K562 (cell line): ENCODE measurements at regions not wholly inside any gene's neighbourhood (a gene's known extent, or its start where the extent isn't known, plus 50 kb on each side); places are given as distances from the start of the nearest gene placed in this dataset.

Experiments
- ATAC-seq: fragments of 200-7000 bp; cut with Tn5 transposase; 3 replicates; pipeline ENCODE4 v1.9.1; 2020; ENCODE audit warnings: moderate library complexity
- BruUV-seq: library from RNA; stranded (reverse); fragments of 400-500 nt; replicated peaks from 2 replicates; lab custom pipeline; 2021; lab: Mats Ljungman, UMichigan
- CTCF ChIA-PET: fragments of 300-600 bp; formaldehyde crosslinking; extraction: SDS; loops from one replicate; lab custom pipeline; 2021; ENCODE audit warnings: low intra/inter-chr PET ratio; lab: Yijun Ruan, JAX
- POLR2A ChIA-PET: fragments of 300-600, 350-650 bp; sonication (Branson Sonifier 250); formaldehyde crosslinking; extraction: SDS; loops from one replicate; lab custom pipeline; 2021; ENCODE audit warnings: antibody characterized with exemption, inconsistent platforms; lab: Yijun Ruan, JAX
- DNase-seq, 4 experiments: peaks; one replicate each; pipeline versions ENCODE4 v3.0.0 to v3.0.0-alpha.2; 2011 to 2018; ENCODE audit warnings: low spot score in 3 of 4, mixed read lengths in 3 of 4; ENCODE audit errors: extremely low read depth in 1 of 4
- FAIRE-seq: peaks from 2 replicates; lab custom pipeline; 2011; peaks lifted over from hg19 to GRCh38; lab: Jason Lieb, UNC
- H2AFZ ChIP-seq: 2 replicates; pipeline ENCODE4 v1.6.0; 2011; ENCODE audit warnings: low read depth, low read length, control low read depth, inconsistent platforms
- H3K27ac ChIP-seq: fragments of 200-600 bp; 3 replicates; pipeline ENCODE4 v1.8.0; 2011; ENCODE audit warnings: low read depth, mild to moderate bottlenecking, control low read depth, inconsistent platforms, low read length, moderate library complexity, mixed read lengths; ENCODE audit errors: extremely low read depth
- H3K27me3 ChIP-seq, 2 experiments: fragments of 300-600 bp in 1 of 2; 2 replicates in 1 of 2; 3 replicates in 1 of 2; pipeline versions ENCODE4 v1.6.0 to v1.8.0; 2011; ENCODE audit warnings: inconsistent platforms in 2 of 2, low read length in 2 of 2, mild to moderate bottlenecking in 1 of 2, mixed read lengths in 1 of 2, moderate library complexity in 1 of 2; ENCODE audit not compliant: control insufficient read depth in 2 of 2, insufficient read depth in 2 of 2
- H3K36me3 ChIP-seq: fragments of 300-600 bp; 3 replicates; pipeline ENCODE4 v1.8.0; 2011; ENCODE audit warnings: mild to moderate bottlenecking, low read length, inconsistent platforms; ENCODE audit not compliant: control insufficient read depth, insufficient read depth
- H3K4me1 ChIP-seq, 2 experiments: fragments of 200-600 bp in 1 of 2; replicated peaks in 1 of 2; 2 replicates in 1 of 2; 3 replicates in 1 of 2; pipeline versions ENCODE4 v1.5.1 to v1.8.0; 2011; ENCODE audit warnings: inconsistent platforms in 2 of 2, low read length in 2 of 2, mild to moderate bottlenecking in 1 of 2, mixed read lengths in 1 of 2, moderate library complexity in 1 of 2; ENCODE audit not compliant: control insufficient read depth in 2 of 2, insufficient read depth in 2 of 2
- H3K4me2 ChIP-seq: 2 replicates; pipeline ENCODE4 v1.6.1; 2011; ENCODE audit warnings: low read length, control low read depth, inconsistent platforms, mixed read lengths; ENCODE audit not compliant: insufficient read depth
- H3K4me3 ChIP-seq: fragments of 200-600 bp; sonication (generic), shearing (Covaris generic); 2 replicates; pipeline ENCODE4 v1.5.1; 2016; ENCODE audit warnings: control low read depth, inconsistent platforms
- H3K79me2 ChIP-seq: fragments of 200-600 bp; 3 replicates; pipeline ENCODE4 v1.8.0; 2011; ENCODE audit warnings: low read length, inconsistent platforms; ENCODE audit not compliant: control insufficient read depth, insufficient read depth
- H3K9ac ChIP-seq, 2 experiments: 2 replicates each; pipeline versions ENCODE4 v1.6.0 to v1.6.1; 2011; ENCODE audit warnings: low read depth in 2 of 2, low read length in 2 of 2, control low read depth in 1 of 2, inconsistent platforms in 1 of 2, mild to moderate bottlenecking in 1 of 2, mixed read lengths in 1 of 2; ENCODE audit not compliant: insufficient read depth in 1 of 2
- H3K9me1 ChIP-seq: one replicate; pipeline ENCODE4 v1.6.0; 2011; ENCODE audit warnings: inconsistent platforms, mild to moderate bottlenecking, low read length, moderate library complexity; ENCODE audit not compliant: control insufficient read depth, insufficient read depth
- H3K9me3 ChIP-seq: replicated peaks from 2 replicates; pipeline ENCODE4 v1.5.1; 2011; ENCODE audit warnings: low read depth, low read length, inconsistent platforms; ENCODE audit not compliant: control insufficient read depth, insufficient read depth
- H4K20me1 ChIP-seq: replicated peaks from 2 replicates; pipeline ENCODE4 v1.6.1; 2011; ENCODE audit warnings: low read length, inconsistent platforms, mixed read lengths; ENCODE audit not compliant: control insufficient read depth, insufficient read depth
- BHLHE40 ChIP-seq: IDR thresholded peaks from 2 replicates; pipeline ENCODE4 v1.6.1; 2011; ENCODE audit warnings: low read length, improper control_type of control experiment
- CXXC5 ChIP-seq: fragments of 250-450 bp; sonication (Bioruptor Pico); IDR thresholded peaks from 2 replicates; pipeline ENCODE4 v1.8.0; 2022; ENCODE audit warnings: inconsistent platforms, mild to moderate bottlenecking, moderate library complexity
- NFYB ChIP-seq: IDR thresholded peaks from 2 replicates; pipeline ENCODE4 v1.6.1; 2011; ENCODE audit warnings: mild to moderate bottlenecking, moderate library complexity; ENCODE audit not compliant: insufficient read length; ENCODE audit errors: extremely low read depth
- PTTG1 ChIP-seq: fragments of 450-650 bp; IDR thresholded peaks from 2 replicates; pipeline ENCODE4 v1.6.1; 2016; ENCODE audit warnings: low read depth, mild to moderate bottlenecking, missing genetic modification characterization, missing compliant biosample characterization
- ZBTB17 ChIP-seq: fragments of 450-650 bp; formaldehyde crosslinking; IDR thresholded peaks from 2 replicates; pipeline ENCODE4 v1.4.0; 2020; ENCODE audit warnings: mild to moderate bottlenecking
- ZBTB2 ChIP-seq: fragments of 450-650 bp; IDR thresholded peaks from 2 replicates; pipeline ENCODE4 v1.6.1; 2016; ENCODE audit warnings: antibody characterized with exemption
- ZFP30 ChIP-seq: fragments of 250-450 bp; sonication (Bioruptor Pico); IDR thresholded peaks from 2 replicates; pipeline ENCODE4 v1.8.0; 2022; ENCODE audit warnings: moderate library complexity, mild to moderate bottlenecking, inconsistent platforms, borderline replicate concordance
- ZNF165 ChIP-seq: fragments of 250-450 bp; sonication (Bioruptor Pico); IDR thresholded peaks from 2 replicates; pipeline ENCODE4 v1.4.0; 2020; ENCODE audit warnings: borderline replicate concordance
- ZNF778 ChIP-seq: fragments of 450-650 bp; formaldehyde crosslinking; IDR thresholded peaks from 2 replicates; pipeline ENCODE4 v1.4.0; 2020; ENCODE audit warnings: mild to moderate bottlenecking, moderate library complexity
- ZNF830 ChIP-seq: fragments of 250-450 bp; sonication (Bioruptor Pico); IDR thresholded peaks from 2 replicates; pipeline ENCODE4 v1.5.0; 2021; ENCODE audit warnings: mild to moderate bottlenecking
- ZSCAN32 ChIP-seq: fragments of 450-650 bp; formaldehyde crosslinking; IDR thresholded peaks from 2 replicates; pipeline ENCODE4 v1.4.0; 2020; ENCODE audit warnings: mild to moderate bottlenecking, moderate library complexity
- WGBS: fragments of 100-300 bp; shearing (Covaris generic); methylation state at CpG from one replicate; pipeline ENCODE4 v1.1.6; 2016; ENCODE audit warnings: low coverage, mixed read lengths; ENCODE audit not compliant: insufficient coverage; ENCODE audit errors: missing lambda C conversion rate; 5-methylcytosine and 5-hydroxymethylcytosine counted together
- in situ Hi-C: fragments of 300-500 bp; cut with MboI; formaldehyde crosslinking; loops from 4 replicates; pipeline ENCODE4 v1.15.0; 2018; ENCODE audit warnings: inconsistent platforms, mixed read lengths
- intact Hi-C: fragments of 100-400 bp; cut with micrococcal nuclease; formaldehyde crosslinking; loops from 2 replicates; pipeline ENCODE4 v1.14.2; 2022

DNA sequence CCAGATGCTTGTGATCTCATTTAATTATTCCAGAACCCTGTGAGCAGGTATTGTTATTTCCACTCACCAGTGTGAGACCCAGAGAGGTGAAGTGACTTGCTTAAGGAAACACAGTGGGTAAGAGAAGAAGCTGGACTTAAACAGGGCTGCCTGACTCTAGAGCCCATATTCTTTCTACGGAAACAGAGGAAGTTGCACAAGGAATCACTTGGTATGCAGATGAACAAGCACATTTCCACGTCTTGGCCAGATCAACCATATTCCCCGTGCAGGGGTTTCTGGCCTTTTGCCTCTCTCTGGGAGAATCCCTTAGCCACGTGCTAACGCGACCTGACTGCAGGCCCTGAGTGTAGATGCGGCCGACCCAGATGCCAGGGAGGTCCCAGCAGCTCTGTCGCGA lies 195.5 kb upstream of the ATP6AP2 start:
- no peak for FAIRE-seq
- Histone ChIP-seq H3K27ac (no peak overlapping the region), H2AFZ (no peak overlapping the region), H3K4me3 (no peak overlapping the region), H3K27me3 (no peaks in the 10 kb centered on the region), H3K9me3 (no peaks in the 10 kb centered on the region), H3K9ac (no peak overlapping the region), H3K4me1 (no peaks in the 10 kb centered on the region; a peak in 1 of 5 replicates), H3K4me2 (no peak overlapping the region), H3K79me2 (no peaks in the 10 kb centered on the region), H3K36me3 (no peaks in the 10 kb centered on the region), H4K20me1 (no peaks in the 10 kb centered on the region), H3K9me1 (peaks cover 4% of the 10 kb centered on the region)
- in situ Hi-C loops (no loop called here), intact Hi-C loops (no loop called here)
- TF ChIP-seq ZFP30 (CRISPR knock-in tag) (no peak), CXXC5 (CRISPR knock-in tag) (no peak), BHLHE40 (no peak), ZBTB2 (no peak), ZNF778 (CRISPR knock-in tag) (no peak), PTTG1 (no peak), ZNF830 (CRISPR knock-in tag) (no peak), ZNF165 (CRISPR knock-in tag) (no peak), NFYB (no peak), ZBTB17 (CRISPR knock-in tag) (no peak), ZSCAN32 (CRISPR knock-in tag) (no peak)
- ChIA-PET POLR2A (no interaction called here), CTCF (no interaction called here)
- no TSS peak for BruUV-seq
- WGBS, result 42% methylated on average over 10 of the region's 10 CpGs
- no peak for ATAC-seq
- DNase-seq, result no peak
